H1 (cell line): ENCODE measurements at regions not wholly inside any gene's neighbourhood (a gene's known extent, or its start where the extent isn't known, plus 50 kb on each side); places are given as distances from the start of the nearest gene placed in this dataset.

Experiments used
- ATF2 ChIP-seq: IDR thresholded peaks from 2 replicates; pipeline ENCODE4 v1.6.1; 2012; ENCODE audit warnings: low read length, inconsistent platforms
- BACH1 ChIP-seq: IDR thresholded peaks from 2 replicates; pipeline ENCODE4 v1.6.1; 2012; ENCODE audit warnings: low read length, improper control_type of control experiment
- CTCF ChIP-seq, 3 experiments: IDR thresholded peaks; 1 replicate in 2 of 3; 2 replicates in 1 of 3; pipeline versions ENCODE4 v1.5.1 to v1.6.1; 2011; ENCODE audit warnings: low read length in 3 of 3, mild to moderate bottlenecking in 3 of 3, inconsistent platforms in 2 of 3, low read depth in 1 of 3, moderate library complexity in 1 of 3; ENCODE audit not compliant: insufficient read depth in 1 of 3; ENCODE audit errors: control extremely low read depth in 1 of 3
- EP300 ChIP-seq, 2 experiments: IDR thresholded peaks; 1 replicate in 1 of 2; 2 replicates in 1 of 2; pipeline ENCODE4 v1.6.1; 2011 to 2012; ENCODE audit warnings: low read depth in 2 of 2, low read length in 2 of 2, mild to moderate bottlenecking in 2 of 2, borderline replicate concordance in 1 of 2, inconsistent platforms in 1 of 2, moderate library complexity in 1 of 2
- EZH2 ChIP-seq: fragments of 200-600 bp; sonication (generic); IDR thresholded peaks from 2 replicates; pipeline ENCODE4 v1.7.1; 2012; ENCODE audit warnings: low read depth, mild to moderate bottlenecking, moderate library complexity, low read length, inconsistent platforms; ENCODE audit not compliant: severe bottlenecking
- FOSL1 ChIP-seq: IDR thresholded peaks from 2 replicates; pipeline ENCODE4 v1.6.1; 2011; ENCODE audit warnings: mild to moderate bottlenecking, low read depth, low read length, moderate library complexity; ENCODE audit not compliant: insufficient read depth
- MAX ChIP-seq: IDR thresholded peaks from 2 replicates; pipeline ENCODE4 v1.6.1; 2012; ENCODE audit warnings: inconsistent platforms
- POLR2A ChIP-seq, 2 experiments: IDR thresholded peaks; 1 replicate in 1 of 2; 2 replicates in 1 of 2; pipeline ENCODE4 v1.6.1; 2011; ENCODE audit warnings: low read depth in 2 of 2, low read length in 2 of 2, mild to moderate bottlenecking in 2 of 2; ENCODE audit errors: control extremely low read depth in 1 of 2
- POLR2AphosphoS5 ChIP-seq: IDR thresholded peaks from 2 replicates; pipeline ENCODE4 v1.6.1; 2011; ENCODE audit warnings: low read depth, low read length
- RAD21 ChIP-seq, 2 experiments: IDR thresholded peaks in 1 of 2; conservative IDR thresholded peaks in 1 of 2; 2 replicates each; pipeline ENCODE4 v1.6.1; 2011; ENCODE audit warnings: low read depth in 2 of 2, low read length in 2 of 2, improper control_type of control experiment in 1 of 2, inconsistent platforms in 1 of 2, mild to moderate bottlenecking in 1 of 2, moderate library complexity in 1 of 2
- SP1 ChIP-seq: IDR thresholded peaks from 2 replicates; pipeline ENCODE4 v1.6.1; 2011; ENCODE audit warnings: low read depth, low read length
- SP2 ChIP-seq: IDR thresholded peaks from 2 replicates; pipeline ENCODE4 v1.6.1; 2012; ENCODE audit warnings: mild to moderate bottlenecking, low read length, inconsistent platforms
- SP4 ChIP-seq: IDR thresholded peaks from 2 replicates; pipeline ENCODE4 v1.6.1; 2012; ENCODE audit warnings: low read length, inconsistent platforms
- SRF ChIP-seq: IDR thresholded peaks from 2 replicates; pipeline ENCODE4 v1.6.1; 2011; ENCODE audit warnings: mild to moderate bottlenecking, low read depth, low read length, moderate library complexity

- no peak for TF ChIP-seq EZH2
- peak in 1 of 3 experiments; percentile 28; a peak in 1 of 4 replicates for TF ChIP-seq CTCF (IDR thresholded peaks at IDR 0.05; ENCODE audit: control extremely low read depth in 1 of 3, insufficient read depth in 1 of 3, low read depth in 1 of 3, low read length in 3 of 3)
- 0 out of 4 replicates have a peak, but pooled peaks have one; percentile 7 to 16 for TF ChIP-seq RAD21 (IDR thresholded peaks at IDR 0.05 in 1 of 2, conservative IDR thresholded peaks at IDR 0.05 in 1 of 2; ENCODE audit: low read depth in 2 of 2, low read length in 2 of 2)
- TF ChIP-seq POLR2A (IDR thresholded peaks at IDR 0.05; ENCODE audit: control extremely low read depth in 1 of 2, low read depth in 2 of 2, low read length in 2 of 2): no peak
- TF ChIP-seq FOSL1: no peak
- no peak for TF ChIP-seq MAX
- no peak for TF ChIP-seq POLR2AphosphoS5
- TF ChIP-seq ATF2: no peak
- no peak for TF ChIP-seq EP300 (IDR thresholded peaks at IDR 0.05; ENCODE audit: borderline replicate concordance in 1 of 2, low read depth in 2 of 2, low read length in 2 of 2)
- no peak for TF ChIP-seq SP4
- TF ChIP-seq SRF: no peak
- no peak for TF ChIP-seq SP2
- TF ChIP-seq SP1: no peak
- TF ChIP-seq BACH1: no peak
Measured at GRCh38 chr21:33132054-33132453, 62.1 kb downstream of the OLIG1 start.
